ENCODE measurements at regions not wholly inside any gene's neighbourhood (a gene's known extent, or its start where the extent isn't known, plus 50 kb on each side); places are given as distances from the start of the nearest gene placed in this dataset.

- intact Hi-C loops (cut with DNase I) = no loop called here
These were observed 130.7 kb downstream of the ZFP36L2 start for GRCh38 chr2:43095533-43096295.

GRCh38 chr2:43092520-43093179 lies 133.8 kb downstream of the ZFP36L2 start:
- no peaks in the 10 kb centered on the region for H3K9me3 ChIP-seq
- H3K4me1 ChIP-seq = peaks cover 3% of the 10 kb centered on the region
- WGBS, 2 donors = 55 to 60% methylated on average over 2 of the region's 2 CpGs
- ATAC-seq = no peak
- TF ChIP-seq CTCF (IDR thresholded peaks at IDR 0.05) (no peak), POLR2A (IDR thresholded peaks at IDR 0.05) (no peak)
- intact Hi-C loops (cut with DNase I) = no loop called here
- H3K4me3 ChIP-seq = no peak overlapping the region
- H3K27me3 ChIP-seq = no peaks in the 10 kb centered on the region
- H3K36me3 ChIP-seq (replicated peaks in 1 of 2; ENCODE audit: insufficient read depth in 1 of 2, low read depth in 2 of 2) = no peaks in the 10 kb centered on the region
- no peak for DNase-seq
- H3K27ac ChIP-seq = no peak overlapping the region

More at GRCh38 chr2:43095533-43096295, 130.7 kb downstream of the ZFP36L2 start:
- H3K36me3 ChIP-seq (replicated peaks in 1 of 2; ENCODE audit: insufficient read depth in 1 of 2, low read depth in 2 of 2) = no peaks in the 10 kb centered on the region
- no peaks in the 10 kb centered on the region for H3K4me1 ChIP-seq
- no peaks in the 10 kb centered on the region for H3K27me3 ChIP-seq
- no peak for DNase-seq
- TF ChIP-seq CTCF (IDR thresholded peaks at IDR 0.05) (no peak), POLR2A (IDR thresholded peaks at IDR 0.05) (no peak)
- no peak overlapping the region for H3K27ac ChIP-seq
- 91 to 95% methylated on average over 4 of the region's 4 CpGs for whole genome bisulfite sequencing, 2 donors
- ATAC-seq = no peak
- H3K4me3 ChIP-seq = no peak overlapping the region
- H3K9me3 ChIP-seq = no peaks in the 10 kb centered on the region

- Histone ChIP-seq H3K4me1 (peaks cover 3% of the 10 kb centered on the region), H3K4me3 (no peak overlapping the region), H3K27ac (no peak overlapping the region), H3K27me3 (no peaks in the 10 kb centered on the region), H3K36me3 (replicated peaks in 1 of 2; ENCODE audit: insufficient read depth in 1 of 2, low read depth in 2 of 2) (no peaks in the 10 kb centered on the region), H3K9me3 (no peaks in the 10 kb centered on the region)
- TF ChIP-seq POLR2A (IDR thresholded peaks at IDR 0.05) (no peak), CTCF (IDR thresholded peaks at IDR 0.05) (no peak)
- DNase-seq = no peak
- intact Hi-C loops (cut with DNase I) = no loop called here
- ATAC-seq = no peak
- WGBS, 2 donors = 93 to 100% methylated on average over 1 of the region's 1 CpG
These were observed 136.1 kb downstream of the ZFP36L2 start for GRCh38 chr2:43090317-43090716.

- DNase-seq (no peak), ATAC-seq (no peak)
- Histone ChIP-seq H3K27me3 (no peaks in the 10 kb centered on the region), H3K9me3 (no peaks in the 10 kb centered on the region), H3K36me3 (replicated peaks in 1 of 2; ENCODE audit: insufficient read depth in 1 of 2, low read depth in 2 of 2) (no peaks in the 10 kb centered on the region), H3K4me1 (peaks cover 12% of the 10 kb centered on the region), H3K27ac (peak overlapping the region in 1 of 4 donors; percentile 8), H3K4me3 (no peak overlapping the region)
- WGBS, 2 donors = 83 to 93% methylated on average over 3 of the region's 3 CpGs
- intact Hi-C loops (cut with DNase I) = no loop called here
- TF ChIP-seq CTCF (IDR thresholded peaks at IDR 0.05) = no peak
- TF ChIP-seq POLR2A (IDR thresholded peaks at IDR 0.05) = no peak
These were observed 138.0 kb downstream of the ZFP36L2 start for GRCh38 chr2:43088143-43089073.

All from body of pancreas (tissue), 4 donors.